AG04450 (cell line): ENCODE measurements at regions not wholly inside any gene's neighbourhood (a gene's known extent, or its start where the extent isn't known, plus 50 kb on each side); places are given as distances from the start of the nearest gene placed in this dataset.

Experiments
- CTCF ChIA-PET: fragments of 300-600, 350-600 bp; formaldehyde crosslinking; extraction: SDS; loops from one replicate; lab custom pipeline; 2022; ENCODE audit warnings: antibody characterized with exemption, inconsistent platforms; lab: Charles Lee
- POLR2A ChIA-PET: fragments of 350-600 bp; formaldehyde crosslinking; extraction: SDS; loops from one replicate; lab custom pipeline; 2021; ENCODE audit warnings: antibody characterized with exemption, inconsistent platforms; lab: Yijun Ruan, JAX
- DNase-seq: peaks from one replicate; pipeline ENCODE4 v3.0.0-alpha.2; 2011; ENCODE audit warnings: low read depth, low spot score
- H3K27ac ChIP-seq: one replicate; pipeline ENCODE4 v1.5.1; 2012; ENCODE audit warnings: low read depth, low read length, control low read depth
- H3K27me3 ChIP-seq: one replicate; pipeline ENCODE4 v1.6.0; 2012; ENCODE audit warnings: low read length; ENCODE audit not compliant: control insufficient read depth, insufficient read depth
- H3K4me3 ChIP-seq: 2 replicates; pipeline ENCODE4 v1.5.1; 2011; ENCODE audit warnings: mild to moderate bottlenecking, low read depth, low read length, control low read depth
- H3K9me3 ChIP-seq: 2 replicates; pipeline ENCODE4 v1.5.1; 2012; ENCODE audit warnings: low read length; ENCODE audit not compliant: control insufficient read depth, insufficient read depth
- TF ChIP-seq, protein P1 (sequence below): IDR thresholded peaks from 2 replicates; pipeline ENCODE4 v1.5.1; 2011; ENCODE audit warnings: low read depth, low read length, control low read depth, inconsistent platforms

DNA sequence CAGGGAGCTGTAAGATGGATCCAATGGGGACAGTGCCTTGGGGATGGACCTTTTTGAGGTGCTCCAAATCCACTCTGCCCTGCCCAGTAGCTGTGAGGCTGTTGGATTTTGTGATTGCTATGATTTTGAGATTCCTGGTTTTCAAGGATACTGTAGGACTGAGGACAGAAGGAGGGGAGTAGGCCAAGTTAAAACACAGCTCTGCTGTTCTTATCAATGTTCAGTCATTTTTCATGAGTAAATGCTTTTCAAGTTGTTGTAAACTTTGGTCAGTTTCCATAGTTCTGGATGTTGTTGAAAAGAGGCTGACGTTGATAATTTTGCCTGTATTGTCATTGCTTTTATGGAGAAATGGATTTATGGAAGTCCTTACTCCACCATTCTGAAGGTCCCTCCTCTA, 361.2 kb downstream of the ZNF516 start:
- Histone ChIP-seq H3K9me3 (peaks cover 22% of the 10 kb centered on the region), H3K27me3 (no peaks in the 10 kb centered on the region), H3K27ac (no peak overlapping the region), H3K4me3 (no peak overlapping the region)
- CTCF ChIA-PET = no interaction called here
- TF ChIP-seq, protein P1, sequence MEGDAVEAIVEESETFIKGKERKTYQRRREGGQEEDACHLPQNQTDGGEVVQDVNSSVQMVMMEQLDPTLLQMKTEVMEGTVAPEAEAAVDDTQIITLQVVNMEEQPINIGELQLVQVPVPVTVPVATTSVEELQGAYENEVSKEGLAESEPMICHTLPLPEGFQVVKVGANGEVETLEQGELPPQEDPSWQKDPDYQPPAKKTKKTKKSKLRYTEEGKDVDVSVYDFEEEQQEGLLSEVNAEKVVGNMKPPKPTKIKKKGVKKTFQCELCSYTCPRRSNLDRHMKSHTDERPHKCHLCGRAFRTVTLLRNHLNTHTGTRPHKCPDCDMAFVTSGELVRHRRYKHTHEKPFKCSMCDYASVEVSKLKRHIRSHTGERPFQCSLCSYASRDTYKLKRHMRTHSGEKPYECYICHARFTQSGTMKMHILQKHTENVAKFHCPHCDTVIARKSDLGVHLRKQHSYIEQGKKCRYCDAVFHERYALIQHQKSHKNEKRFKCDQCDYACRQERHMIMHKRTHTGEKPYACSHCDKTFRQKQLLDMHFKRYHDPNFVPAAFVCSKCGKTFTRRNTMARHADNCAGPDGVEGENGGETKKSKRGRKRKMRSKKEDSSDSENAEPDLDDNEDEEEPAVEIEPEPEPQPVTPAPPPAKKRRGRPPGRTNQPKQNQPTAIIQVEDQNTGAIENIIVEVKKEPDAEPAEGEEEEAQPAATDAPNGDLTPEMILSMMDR = no peak
- no peak for DNase-seq
- POLR2A ChIA-PET = no interaction called here

DNA sequence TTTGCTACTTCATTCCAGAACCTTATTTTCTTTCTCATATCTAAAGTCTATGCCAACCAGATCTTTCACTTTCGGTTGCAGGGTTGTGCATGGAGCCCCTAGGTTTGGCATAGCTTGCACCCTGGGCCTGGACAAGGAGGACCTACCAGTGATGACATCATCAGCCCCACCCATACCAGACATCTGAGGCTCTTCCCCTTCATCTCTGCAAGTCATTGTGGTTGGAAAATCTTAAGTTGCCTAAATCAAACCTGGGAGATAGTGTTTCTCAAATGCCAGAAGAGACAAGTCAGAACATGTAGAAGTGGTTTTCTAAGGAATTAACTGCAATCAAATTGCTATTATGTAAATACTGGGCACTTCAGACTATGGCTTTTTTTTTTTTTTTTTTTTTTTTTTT, 363.3 kb downstream of the ZNF516 start:
- TF ChIP-seq, protein P1 = no peak
- H3K27me3 ChIP-seq = no peaks in the 10 kb centered on the region
- no peak for DNase-seq
- H3K27ac ChIP-seq = no peak overlapping the region
- POLR2A ChIA-PET = no interaction called here
- CTCF ChIA-PET = no interaction called here
- peaks cover 20% of the 10 kb centered on the region for H3K9me3 ChIP-seq
- H3K4me3 ChIP-seq = no peak overlapping the region

DNA sequence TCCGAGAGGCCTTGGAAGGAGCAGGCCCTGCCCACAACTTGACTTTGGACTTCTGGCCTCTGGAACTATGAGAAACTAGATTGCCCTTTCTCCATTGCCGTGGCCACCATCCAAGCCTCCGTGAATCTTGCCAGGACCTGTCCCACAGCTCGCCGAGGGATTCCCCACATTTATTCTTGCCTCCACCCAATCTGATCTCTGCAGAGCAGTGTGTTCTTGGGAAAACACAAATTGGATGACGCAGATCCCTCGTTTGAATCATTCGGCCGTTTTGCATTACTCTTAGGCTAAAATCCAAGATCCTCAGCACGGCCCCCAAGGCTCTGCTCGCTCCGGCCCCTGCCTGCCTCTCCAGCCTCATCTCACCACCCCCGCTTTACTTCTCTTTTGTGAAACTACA, 364.2 kb downstream of the ZNF516 start:
- DNase-seq = no peak
- ChIA-PET POLR2A (no interaction called here), CTCF (no interaction called here)
- Histone ChIP-seq H3K27me3 (no peaks in the 10 kb centered on the region), H3K9me3 (peaks cover 26% of the 10 kb centered on the region), H3K27ac (no peak overlapping the region), H3K4me3 (no peak overlapping the region)
- TF ChIP-seq, protein P1 = no peak

DNA sequence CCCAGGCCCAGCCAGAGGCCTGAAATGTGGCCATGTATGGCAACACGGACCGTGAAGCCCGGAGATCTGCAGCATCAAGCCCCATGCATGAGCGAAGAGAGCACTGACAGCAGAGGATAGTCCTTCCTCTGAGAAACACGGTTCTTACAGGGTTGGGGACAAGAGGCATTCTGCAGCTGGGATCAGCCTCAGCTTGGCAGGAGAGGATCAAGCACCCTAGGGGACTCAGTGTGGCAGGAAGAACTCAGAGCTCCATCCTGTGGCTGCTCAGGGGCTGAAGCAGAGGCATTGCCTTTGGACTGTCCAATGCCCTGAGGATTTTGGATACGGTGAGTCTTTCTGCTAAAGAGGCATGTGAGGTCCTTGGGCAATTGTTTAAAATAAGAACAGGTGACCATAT, 368.7 kb downstream of the ZNF516 start:
- DNase-seq = no peak
- TF ChIP-seq, protein P1 = no peak
- Histone ChIP-seq H3K4me3 (no peak overlapping the region), H3K9me3 (peaks cover 30% of the 10 kb centered on the region), H3K27ac (no peak overlapping the region), H3K27me3 (no peaks in the 10 kb centered on the region)
- ChIA-PET POLR2A (no interaction called here), CTCF (no interaction called here)

GRCh38 chr18:76121011-76121410, 374.0 kb downstream of the ZNF516 start:
- ChIA-PET CTCF (no interaction called here), POLR2A (no interaction called here)
- no peak overlapping the region for H3K27ac ChIP-seq
- H3K9me3 ChIP-seq = peaks cover 14% of the 10 kb centered on the region
- no peak overlapping the region for H3K4me3 ChIP-seq
- DNase-seq = no peak
- TF ChIP-seq, protein P1 = no peak
- no peaks in the 10 kb centered on the region for H3K27me3 ChIP-seq
